ENCODE measurements at regions not wholly inside any gene's neighbourhood (a gene's known extent, or its start where the extent isn't known, plus 50 kb on each side); places are given as distances from the start of the nearest gene placed in this dataset.

DNA sequence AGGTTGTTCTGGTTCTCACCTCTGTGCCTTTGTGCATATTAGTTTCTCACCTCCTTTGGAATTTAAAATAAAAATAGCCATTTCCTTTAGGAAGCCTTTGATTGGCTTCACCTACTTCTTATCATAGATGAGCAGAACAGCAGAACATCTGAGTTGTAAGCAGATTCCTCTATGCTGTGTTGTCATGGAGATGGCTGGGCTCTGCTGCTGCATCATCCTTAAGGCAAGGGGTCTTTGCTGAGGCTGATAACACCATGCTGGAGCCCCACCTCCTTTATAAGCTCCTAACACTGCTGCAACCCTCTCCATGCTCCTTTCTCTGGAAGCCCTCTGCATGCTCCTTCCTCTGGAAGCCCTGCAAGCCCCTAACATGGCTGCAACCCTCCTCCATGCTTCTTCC is 276.5 kb upstream of the TCF21 start:
- TF ChIP-seq, protein P1, sequence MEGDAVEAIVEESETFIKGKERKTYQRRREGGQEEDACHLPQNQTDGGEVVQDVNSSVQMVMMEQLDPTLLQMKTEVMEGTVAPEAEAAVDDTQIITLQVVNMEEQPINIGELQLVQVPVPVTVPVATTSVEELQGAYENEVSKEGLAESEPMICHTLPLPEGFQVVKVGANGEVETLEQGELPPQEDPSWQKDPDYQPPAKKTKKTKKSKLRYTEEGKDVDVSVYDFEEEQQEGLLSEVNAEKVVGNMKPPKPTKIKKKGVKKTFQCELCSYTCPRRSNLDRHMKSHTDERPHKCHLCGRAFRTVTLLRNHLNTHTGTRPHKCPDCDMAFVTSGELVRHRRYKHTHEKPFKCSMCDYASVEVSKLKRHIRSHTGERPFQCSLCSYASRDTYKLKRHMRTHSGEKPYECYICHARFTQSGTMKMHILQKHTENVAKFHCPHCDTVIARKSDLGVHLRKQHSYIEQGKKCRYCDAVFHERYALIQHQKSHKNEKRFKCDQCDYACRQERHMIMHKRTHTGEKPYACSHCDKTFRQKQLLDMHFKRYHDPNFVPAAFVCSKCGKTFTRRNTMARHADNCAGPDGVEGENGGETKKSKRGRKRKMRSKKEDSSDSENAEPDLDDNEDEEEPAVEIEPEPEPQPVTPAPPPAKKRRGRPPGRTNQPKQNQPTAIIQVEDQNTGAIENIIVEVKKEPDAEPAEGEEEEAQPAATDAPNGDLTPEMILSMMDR (IDR thresholded peaks at IDR 0.05; ENCODE audit: borderline replicate concordance, extremely low read depth, low read length, poor library complexity, severe bottlenecking), result no peak
- no peak for TF ChIP-seq EZH2 (IDR thresholded peaks at IDR 0.05; ENCODE audit: borderline replicate concordance, low read depth, low read length, severe bottlenecking)

Measured in DND-41 (cell line).